Adrenal gland (tissue), 9 donors: ENCODE measurements at regions not wholly inside any gene's neighbourhood (a gene's known extent, or its start where the extent isn't known, plus 50 kb on each side); places are given as distances from the start of the nearest gene placed in this dataset.
"Not testable (repeated sequence)": the region's sequence is repeated elsewhere in the genome, so short reads cannot be mapped to it uniquely, and the experiment has no call there.

Source experiments
- DNase-seq, 7 donors: peaks; one replicate each; pipeline ENCODE4 v3.0.0-alpha.2; 2019 to 2020
- H3K27ac ChIP-seq, 5 donors: fragments of 200-600 bp; sonication (generic) in 4 of 5; 1 replicate in 3 of 5; 2 replicates in 2 of 5; pipeline versions ENCODE4 v1.5.1 to v1.8.0; 2016 to 2020; ENCODE audit warnings: mild to moderate bottlenecking in 1 of 5
- H3K27me3 ChIP-seq: fragments of 200-600 bp; 2 replicates; pipeline ENCODE4 v1.8.0; 2021
- H3K36me3 ChIP-seq, 2 donors: fragments of 200-600 bp; replicated peaks in 1 of 2; 1 replicate in 1 of 2; 2 replicates in 1 of 2; pipeline versions ENCODE4 v1.5.1 to v1.8.0; 2018 to 2022
- H3K4me1 ChIP-seq, 2 donors: fragments of 200-600 bp; replicated peaks in 1 of 2; 1 replicate in 1 of 2; 2 replicates in 1 of 2; pipeline versions ENCODE4 v1.5.1 to v1.8.0; 2018 to 2021
- H3K4me3 ChIP-seq, 4 donors: fragments of 200-600 bp; sonication (generic) in 3 of 4; one replicate each; pipeline ENCODE4 v1.5.1; 2016 to 2018
- H3K9me3 ChIP-seq, 3 donors: fragments of 200-600 bp; sonication (generic) in 1 of 3; replicated peaks in 1 of 3; 1 replicate in 2 of 3; 2 replicates in 1 of 3; pipeline versions ENCODE4 v1.5.1 to v1.8.0; 2016 to 2021
- CTCF ChIP-seq, 6 experiments: fragments of 450-650 bp in 4 of 6; fragments of 200-600 bp in 2 of 6; sonication (generic) in 1 of 6; IDR thresholded peaks; 1 replicate in 5 of 6; 2 replicates in 1 of 6; pipeline versions ENCODE4 v1.5.1 to v1.8.0; 2016 to 2021; ENCODE audit warnings: antibody characterized with exemption in 6 of 6, mild to moderate bottlenecking in 2 of 6, moderate library complexity in 1 of 6
- POLR2A ChIP-seq, 2 donors: fragments of 450-650 bp; IDR thresholded peaks; one replicate each; pipeline ENCODE4 v1.6.1; 2017; ENCODE audit warnings: antibody characterized with exemption in 2 of 2, mild to moderate bottlenecking in 2 of 2, moderate library complexity in 1 of 2
- WGBS, 4 donors: extraction: QIAGEN DNeasy Blood & Tissue Kit in 2 of 4; methylation state at CpG; one replicate each; pipeline versions ENCODE4 v1.1.5 to v1.1.7; 2013 to 2017; 5-methylcytosine and 5-hydroxymethylcytosine counted together
- intact Hi-C, 2 donors: fragments of 100-400 bp; cut with DNase I; formaldehyde crosslinking; loops; one replicate each; pipeline versions ENCODE4 v1.14.1 to v1.15.0; 2022 to 2023
- donor health status: healthy with polysubstance abuse.
- donor health status: Bipolar disorder and iron deficiency.
- donor health status: DM: yes; HTN: yes; CAD: no.
- donor health status: DM: no; HTN: no; CAD: no.
- donor health status: DM: no; HTN: no; CAD: no.

GRCh38 chr14:57058319-57058718 is 210.4 kb downstream of the EXOC5 start:
- Histone ChIP-seq H3K4me3 (no peak overlapping the region), H3K9me3 (no peaks in the 10 kb centered on the region), H3K36me3 (no peaks in the 10 kb centered on the region), H3K27me3 (no peaks in the 10 kb centered on the region), H3K27ac (no peak overlapping the region), H3K4me1 (no peaks in the 10 kb centered on the region)
- intact Hi-C loops = no loop called here
- TF ChIP-seq POLR2A (IDR thresholded peaks at IDR 0.05) (no peak), CTCF (IDR thresholded peaks at IDR 0.05) (no peak)
- no peak for DNase-seq
- WGBS, 4 donors = 81 to 91% (median 86%) methylated on average over 6 to 7 of the region's 7 CpGs

GRCh38 chr14:57057803-57058202 is 210.9 kb downstream of the EXOC5 start:
- H3K4me3 ChIP-seq = no peak overlapping the region
- H3K27me3 ChIP-seq = no peaks in the 10 kb centered on the region
- H3K27ac ChIP-seq = no peak overlapping the region
- intact Hi-C loops = no loop called here
- WGBS, 4 donors = 28 to 37% (median 35%) methylated on average over 4 of the region's 4 CpGs
- no peak for DNase-seq
- no peaks in the 10 kb centered on the region for H3K9me3 ChIP-seq
- no peaks in the 10 kb centered on the region for H3K4me1 ChIP-seq
- TF ChIP-seq CTCF (IDR thresholded peaks at IDR 0.05) (no peak), POLR2A (IDR thresholded peaks at IDR 0.05) (no peak)
- no peaks in the 10 kb centered on the region for H3K36me3 ChIP-seq

GRCh38 chr14:57056522-57056921 is 212.2 kb downstream of the EXOC5 start:
- intact Hi-C loops, DNase-seq, H3K36me3 ChIP-seq, H3K27me3 ChIP-seq, H3K27ac ChIP-seq, H3K4me3 ChIP-seq, H3K9me3 ChIP-seq, H3K4me1 ChIP-seq: not testable (repeated sequence)
- WGBS, 4 donors = 90 to 91% (median 91%) methylated on average over 11 to 22 of the region's 24 CpGs; no CpG with 5 or more reads in 1 of the 4 donors

- 76 to 87% (median 81%) methylated on average over 3 of the region's 3 CpGs for WGBS, 4 donors
- Histone ChIP-seq H3K4me3 (no peak overlapping the region), H3K36me3 (no peaks in the 10 kb centered on the region), H3K9me3 (no peaks in the 10 kb centered on the region), H3K4me1 (no peaks in the 10 kb centered on the region), H3K27ac (no peak overlapping the region), H3K27me3 (no peaks in the 10 kb centered on the region)
- no peak for DNase-seq
- intact Hi-C loops = no loop called here
- TF ChIP-seq CTCF (IDR thresholded peaks at IDR 0.05) = no peak
Measured at GRCh38 chr14:57052705-57053302, 215.9 kb downstream of the EXOC5 start.

GRCh38 chr14:57051633-57052032 is 217.1 kb downstream of the EXOC5 start:
- 75 to 80% (median 78%) methylated on average over 7 of the region's 7 CpGs for WGBS, 4 donors
- no peaks in the 10 kb centered on the region for H3K36me3 ChIP-seq

More at GRCh38 chr14:57051633-57052032, 217.1 kb downstream of the EXOC5 start:
- Histone ChIP-seq H3K9me3 (no peaks in the 10 kb centered on the region), H3K27me3 (no peaks in the 10 kb centered on the region), H3K27ac (no peak overlapping the region), H3K4me3 (no peak overlapping the region), H3K4me1 (no peaks in the 10 kb centered on the region)
- intact Hi-C loops = no loop called here
- DNase-seq = no peak
- no peak for TF ChIP-seq POLR2A (IDR thresholded peaks at IDR 0.05)
- no peak for TF ChIP-seq CTCF (IDR thresholded peaks at IDR 0.05)
